Left lung (tissue), 4 donors: ENCODE measurements at regions not wholly inside any gene's neighbourhood (a gene's known extent, or its start where the extent isn't known, plus 50 kb on each side); places are given as distances from the start of the nearest gene placed in this dataset.

Experiments used
- ATAC-seq: fragments of 200-7000 bp; cut with Tn5 transposase; one replicate; pipeline ENCODE4 v1.9.1; 2020; ENCODE audit warnings: moderate library complexity
- DNase-seq, 4 donors: peaks; one replicate each; pipeline ENCODE4 v3.0.0-alpha.2; 2013 to 2020
- H3K27ac ChIP-seq, 2 donors: fragments of 200-600 bp; sonication (generic) in 1 of 2; one replicate each; pipeline versions ENCODE4 v1.5.0 to v1.8.0; 2020 to 2021
- H3K27me3 ChIP-seq, 2 donors: fragments of 200-600 bp; sonication (generic) in 1 of 2; one replicate each; pipeline versions ENCODE4 v1.5.0 to v1.8.0; 2020 to 2021
- H3K36me3 ChIP-seq, 2 donors: fragments of 200-600 bp; sonication (generic) in 1 of 2; one replicate each; pipeline versions ENCODE4 v1.5.0 to v1.8.0; 2020 to 2021
- H3K4me1 ChIP-seq, 2 donors: fragments of 200-600 bp; one replicate each; pipeline ENCODE4 v1.8.0; 2021
- H3K4me3 ChIP-seq, 2 donors: fragments of 200-600 bp; sonication (generic) in 1 of 2; one replicate each; pipeline versions ENCODE4 v1.5.0 to v1.8.0; 2020 to 2021; ENCODE audit warnings: mild to moderate bottlenecking in 1 of 2
- H3K9me3 ChIP-seq, 2 donors: fragments of 200-600 bp; sonication (generic) in 1 of 2; one replicate each; pipeline versions ENCODE4 v1.5.0 to v1.8.0; 2020 to 2021
- CTCF ChIP-seq, 2 donors: fragments of 200-600 bp; sonication (generic) in 1 of 2; IDR thresholded peaks; one replicate each; pipeline versions ENCODE4 v1.5.0 to v1.8.0; 2021; ENCODE audit warnings: antibody characterized with exemption in 2 of 2
- intact Hi-C, 2 donors: fragments of 100-400 bp; cut with DNase I; formaldehyde crosslinking; loops; one replicate each; pipeline versions ENCODE4 v1.11.2 to v1.14.2; 2022
- donor health status: DM: no; HTN: yes; CAD: no.
- donor health status: DM: no; HTN: no; CAD: no.

DNA sequence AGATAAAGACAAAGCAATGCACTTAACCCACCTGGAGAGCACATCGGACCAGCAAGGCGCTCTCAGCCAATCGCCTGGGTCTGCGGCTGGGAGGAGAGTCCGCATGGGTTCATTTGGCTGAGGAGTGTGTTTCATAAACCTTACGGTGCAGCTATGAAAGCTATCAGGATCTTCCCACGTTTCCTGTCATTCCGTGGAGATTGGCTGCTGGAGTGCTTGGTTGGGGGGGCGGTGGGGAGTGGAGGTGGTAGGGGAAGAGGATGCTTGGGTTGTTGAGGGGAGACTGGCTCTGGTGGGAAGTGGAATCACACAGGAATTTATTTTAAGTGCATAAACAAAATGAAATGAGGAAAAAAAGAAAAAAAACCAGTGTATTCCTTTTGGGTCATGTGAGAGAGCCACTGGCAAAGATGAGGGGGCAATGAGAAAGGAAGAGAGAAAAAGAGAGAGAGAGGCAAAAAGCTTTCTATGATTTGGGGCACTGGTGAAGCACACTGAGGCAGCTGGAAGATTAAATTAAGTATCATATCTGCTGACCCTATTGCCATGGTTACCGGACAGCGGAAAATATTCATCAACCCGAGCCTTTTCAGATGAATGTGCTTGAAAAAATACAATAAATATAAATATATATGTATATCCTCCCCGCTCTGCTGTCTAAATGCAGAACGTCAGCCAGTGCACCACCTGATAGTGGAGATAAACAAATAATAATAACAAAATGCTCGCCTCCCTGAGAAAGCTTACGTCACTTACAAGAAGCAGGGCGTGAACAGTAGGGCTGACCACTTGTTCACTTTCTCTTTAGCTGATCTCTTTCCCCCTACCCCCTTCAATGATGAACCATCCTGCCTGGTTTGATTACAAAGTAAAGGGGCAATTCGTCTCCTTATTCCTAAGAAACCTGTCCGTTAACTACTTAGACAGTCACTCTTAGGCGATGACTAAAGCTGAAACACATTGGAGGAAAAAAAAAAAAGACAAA, 457.0 kb upstream of the ZFHX3 start:
- DNase-seq (no peak), ATAC-seq (no peak)
- Histone ChIP-seq H3K36me3 (no peaks in the 10 kb centered on the region), H3K4me1 (no peaks in the 10 kb centered on the region), H3K4me3 (no peak overlapping the region), H3K27me3 (no peaks in the 10 kb centered on the region), H3K9me3 (no peaks in the 10 kb centered on the region), H3K27ac (no peak overlapping the region)
- TF ChIP-seq CTCF (IDR thresholded peaks at IDR 0.05) = no peak
- intact Hi-C loops = no loop called here

DNA sequence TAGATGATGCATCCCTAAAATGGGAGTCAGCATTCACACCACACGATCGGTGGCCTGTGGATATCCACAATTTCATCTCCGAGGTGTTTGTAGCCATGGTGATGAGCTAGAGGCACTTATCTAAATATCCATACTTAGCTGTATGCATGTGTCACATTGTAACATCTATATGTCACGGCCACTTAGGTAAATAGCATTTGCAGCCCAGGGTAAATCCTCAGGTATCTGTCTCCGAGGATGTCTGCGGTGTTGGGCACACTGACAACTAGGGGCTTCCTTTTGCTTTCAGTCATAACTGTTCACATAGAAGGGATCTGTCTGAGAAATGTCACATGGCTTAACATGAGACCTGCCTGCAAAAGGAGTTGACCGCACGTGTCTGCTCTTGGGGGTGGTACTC, 455.2 kb upstream of the ZFHX3 start:
- no peaks in the 10 kb centered on the region for H3K27me3 ChIP-seq
- intact Hi-C loops = no loop called here
- ATAC-seq (no peak), DNase-seq (no peak)
- no peak overlapping the region for H3K4me3 ChIP-seq
- H3K36me3 ChIP-seq = no peaks in the 10 kb centered on the region
- no peak for TF ChIP-seq CTCF (IDR thresholded peaks at IDR 0.05)
- H3K4me1 ChIP-seq = no peaks in the 10 kb centered on the region
- no peak overlapping the region for H3K27ac ChIP-seq
- H3K9me3 ChIP-seq = no peaks in the 10 kb centered on the region

GRCh38 chr16:73499276-73499675, 451.3 kb upstream of the ZFHX3 start:
- DNase-seq (no peak), ATAC-seq (no peak)
- Histone ChIP-seq H3K4me1 (no peaks in the 10 kb centered on the region), H3K27ac (no peak overlapping the region), H3K9me3 (no peaks in the 10 kb centered on the region), H3K4me3 (no peak overlapping the region), H3K36me3 (no peaks in the 10 kb centered on the region), H3K27me3 (no peaks in the 10 kb centered on the region)
- intact Hi-C loops = no loop called here
- TF ChIP-seq CTCF (IDR thresholded peaks at IDR 0.05) = no peak

DNA sequence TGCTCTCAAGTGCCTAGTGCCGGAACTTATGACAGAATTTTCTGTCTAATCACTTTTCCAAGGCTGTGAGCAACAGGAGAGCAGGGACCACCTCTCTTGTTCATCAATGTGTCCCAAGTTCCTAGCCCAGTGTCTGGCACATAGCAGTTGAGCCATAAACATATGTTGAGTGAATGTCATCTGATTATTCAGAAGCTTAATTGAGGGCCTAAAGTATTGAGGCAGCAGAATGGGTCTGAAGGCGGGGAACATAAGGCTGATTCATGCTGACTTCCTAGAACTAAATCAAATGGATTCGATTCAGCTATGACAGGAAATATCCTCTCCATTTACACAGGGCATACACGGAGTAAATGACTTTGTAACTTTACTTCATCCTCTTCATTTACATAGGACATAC, 438.0 kb upstream of the ZFHX3 start:
- no peak for TF ChIP-seq CTCF (IDR thresholded peaks at IDR 0.05)
- intact Hi-C loops = no loop called here
- Histone ChIP-seq H3K36me3 (no peaks in the 10 kb centered on the region), H3K27me3 (peaks cover 0 to 23% of the 10 kb centered on the region in 2 donors), H3K4me3 (no peak overlapping the region), H3K9me3 (no peaks in the 10 kb centered on the region), H3K4me1 (no peaks in the 10 kb centered on the region), H3K27ac (no peak overlapping the region)
- DNase-seq (no peak), ATAC-seq (no peak)

DNA sequence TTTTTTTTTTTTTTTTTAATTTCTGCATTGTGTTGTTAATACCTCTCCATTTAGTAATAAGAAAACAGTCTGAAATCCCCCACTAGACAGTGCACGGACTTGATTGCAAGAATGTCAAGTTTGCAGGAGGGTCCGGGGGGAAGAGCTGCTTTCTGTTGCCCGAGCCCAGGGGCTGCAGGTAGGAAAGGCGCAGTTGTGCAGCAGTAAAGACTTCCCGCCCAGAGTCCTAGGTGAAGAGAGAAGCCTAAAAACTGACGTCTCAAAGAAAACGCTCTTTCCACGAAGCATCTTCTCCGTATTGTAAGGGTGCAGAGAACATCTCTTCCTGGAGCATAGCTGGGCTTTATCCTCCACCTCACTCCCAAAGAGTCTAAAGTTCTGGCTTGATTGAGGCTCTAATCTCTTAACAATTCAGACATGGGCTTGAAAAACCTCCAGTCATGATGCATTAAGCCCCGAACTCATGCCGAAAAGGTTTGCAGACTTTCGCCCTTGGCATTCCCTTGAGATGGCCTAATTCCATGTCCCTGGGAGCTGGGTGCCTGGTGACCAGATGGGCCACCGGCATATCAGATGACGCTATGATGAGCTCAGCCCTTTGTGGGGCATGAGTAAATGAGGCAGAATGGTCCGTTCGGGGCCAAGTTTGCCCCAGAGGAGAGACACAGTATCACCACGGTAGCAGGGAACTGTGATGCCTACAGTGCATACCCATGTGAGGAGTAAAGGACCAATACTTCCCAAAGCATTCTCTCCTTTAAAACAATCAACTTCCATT, 436.2 kb upstream of the ZFHX3 start:
- no peak overlapping the region for H3K27ac ChIP-seq
- ATAC-seq (no peak), DNase-seq (no peak)
- no peaks in the 10 kb centered on the region for H3K4me1 ChIP-seq
- H3K27me3 ChIP-seq = peaks cover 0 to 28% of the 10 kb centered on the region in 2 donors
- no peak for TF ChIP-seq CTCF (IDR thresholded peaks at IDR 0.05)
- no peaks in the 10 kb centered on the region for H3K36me3 ChIP-seq
- intact Hi-C loops = no loop called here
- H3K9me3 ChIP-seq = no peaks in the 10 kb centered on the region
- H3K4me3 ChIP-seq = no peak overlapping the region
